ENCODE measurements at regions not wholly inside any gene's neighbourhood (a gene's known extent, or its start where the extent isn't known, plus 50 kb on each side); places are given as distances from the start of the nearest gene placed in this dataset.

DNA sequence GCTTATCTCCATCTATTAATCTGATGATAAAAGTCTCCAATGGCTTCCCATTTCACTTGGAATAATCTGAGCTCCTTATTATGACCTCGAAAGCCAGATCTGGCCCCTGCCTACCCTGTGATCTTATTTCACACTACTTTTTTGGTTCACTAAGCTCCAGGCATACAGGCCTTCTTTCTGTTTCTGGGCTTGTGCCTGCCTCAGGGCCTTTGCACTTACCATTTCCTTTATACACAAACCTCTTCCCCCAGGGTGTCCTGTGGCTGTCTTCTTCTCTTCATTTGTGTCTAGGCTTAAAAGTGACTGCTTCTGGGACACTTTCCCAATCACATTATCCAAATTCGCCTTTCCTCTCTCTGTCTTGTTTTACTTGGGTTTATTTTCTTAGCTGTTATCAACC lies 478.8 kb downstream of the LRIG3 start:
- TF ChIP-seq, protein P1, sequence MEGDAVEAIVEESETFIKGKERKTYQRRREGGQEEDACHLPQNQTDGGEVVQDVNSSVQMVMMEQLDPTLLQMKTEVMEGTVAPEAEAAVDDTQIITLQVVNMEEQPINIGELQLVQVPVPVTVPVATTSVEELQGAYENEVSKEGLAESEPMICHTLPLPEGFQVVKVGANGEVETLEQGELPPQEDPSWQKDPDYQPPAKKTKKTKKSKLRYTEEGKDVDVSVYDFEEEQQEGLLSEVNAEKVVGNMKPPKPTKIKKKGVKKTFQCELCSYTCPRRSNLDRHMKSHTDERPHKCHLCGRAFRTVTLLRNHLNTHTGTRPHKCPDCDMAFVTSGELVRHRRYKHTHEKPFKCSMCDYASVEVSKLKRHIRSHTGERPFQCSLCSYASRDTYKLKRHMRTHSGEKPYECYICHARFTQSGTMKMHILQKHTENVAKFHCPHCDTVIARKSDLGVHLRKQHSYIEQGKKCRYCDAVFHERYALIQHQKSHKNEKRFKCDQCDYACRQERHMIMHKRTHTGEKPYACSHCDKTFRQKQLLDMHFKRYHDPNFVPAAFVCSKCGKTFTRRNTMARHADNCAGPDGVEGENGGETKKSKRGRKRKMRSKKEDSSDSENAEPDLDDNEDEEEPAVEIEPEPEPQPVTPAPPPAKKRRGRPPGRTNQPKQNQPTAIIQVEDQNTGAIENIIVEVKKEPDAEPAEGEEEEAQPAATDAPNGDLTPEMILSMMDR (IDR thresholded peaks at IDR 0.05): no peak
- TF ChIP-seq POLR2A (IDR thresholded peaks at IDR 0.05): no peak
